ENCODE measurements at regions not wholly inside any gene's neighbourhood (a gene's known extent, or its start where the extent isn't known, plus 50 kb on each side); places are given as distances from the start of the nearest gene placed in this dataset.
"Not testable (repeated sequence)": the region's sequence is repeated elsewhere in the genome, so short reads cannot be mapped to it uniquely, and the experiment has no call there.

GRCh38 chr5:44987026-44987425 is 178.3 kb downstream of the MRPS30 start:
- Histone ChIP-seq H3K27me3 (replicated peaks in 2 of 5; ENCODE audit: control insufficient read depth in 4 of 5, insufficient read depth in 5 of 5, low read length in 4 of 5) (no peaks in the 10 kb centered on the region), H3K9me3 (ENCODE audit: control extremely low read depth in 1 of 5, control insufficient read depth in 4 of 5, insufficient read depth in 2 of 5, low read depth in 1 of 5, low read length in 4 of 5) (peaks cover 2 to 35% (median 7%) of the 10 kb centered on the region in 5 experiments), H3K4me3 (ENCODE audit: control insufficient read depth in 1 of 7, extremely low read depth in 1 of 7, insufficient read depth in 4 of 7, low read depth in 2 of 7, low read length in 6 of 7) (no peak overlapping the region), H3K36me3 (ENCODE audit: control insufficient read depth in 4 of 4, insufficient read depth in 4 of 4, low read length in 3 of 4) (no peaks in the 10 kb centered on the region), H3K27ac (ENCODE audit: insufficient read depth in 1 of 2, low read depth in 1 of 2, low read length in 2 of 2, poor library complexity in 1 of 2, severe bottlenecking in 2 of 2) (no peak overlapping the region), H3K4me1 (ENCODE audit: control extremely low read depth in 1 of 4, control insufficient read depth in 4 of 4, insufficient read depth in 4 of 4, low read length in 3 of 4) (no peaks in the 10 kb centered on the region)
- ChIA-PET POLR2A (no interaction called here), CTCF (interaction anchor here (1.1 kb wide), 1 partner anchor 27 kb away, joined by 3 read pairs; no protein-coding TSS in a partner anchor)
- DNase-seq: no peak

- H3K9me3 ChIP-seq (ENCODE audit: control extremely low read depth in 1 of 5, control insufficient read depth in 4 of 5, insufficient read depth in 2 of 5, low read depth in 1 of 5, low read length in 4 of 5): peaks cover 0 to 14% (median 7%) of the 10 kb centered on the region in 5 experiments
- H3K27me3 ChIP-seq (replicated peaks in 2 of 5; ENCODE audit: control insufficient read depth in 4 of 5, insufficient read depth in 5 of 5, low read length in 4 of 5): no peaks in the 10 kb centered on the region
- H3K36me3 ChIP-seq (ENCODE audit: control insufficient read depth in 4 of 4, insufficient read depth in 4 of 4, low read length in 3 of 4): no peaks in the 10 kb centered on the region
- no peaks in the 10 kb centered on the region for H3K4me1 ChIP-seq (ENCODE audit: control extremely low read depth in 1 of 4, control insufficient read depth in 4 of 4, insufficient read depth in 4 of 4, low read length in 3 of 4)
- CTCF ChIA-PET: no interaction called here
- H3K4me3 ChIP-seq (ENCODE audit: control insufficient read depth in 1 of 7, extremely low read depth in 1 of 7, insufficient read depth in 4 of 7, low read depth in 2 of 7, low read length in 6 of 7): no peak overlapping the region
- POLR2A ChIA-PET: no interaction called here
- DNase-seq: no peak
- H3K27ac ChIP-seq (ENCODE audit: insufficient read depth in 1 of 2, low read depth in 1 of 2, low read length in 2 of 2, poor library complexity in 1 of 2, severe bottlenecking in 2 of 2): no peak overlapping the region
- 88% methylated on average over 2 of the region's 2 CpGs for WGBS (ENCODE audit: insufficient coverage)
These were observed 182.9 kb downstream of the MRPS30 start for GRCh38 chr5:44991693-44992092.

GRCh38 chr5:44993286-44993685 is 184.5 kb downstream of the MRPS30 start:
- Histone ChIP-seq H3K27me3 (replicated peaks in 2 of 5; ENCODE audit: control insufficient read depth in 4 of 5, insufficient read depth in 5 of 5, low read length in 4 of 5) (no peaks in the 10 kb centered on the region), H3K9me3 (ENCODE audit: control extremely low read depth in 1 of 5, control insufficient read depth in 4 of 5, insufficient read depth in 2 of 5, low read depth in 1 of 5, low read length in 4 of 5) (peaks cover 0 to 14% (median 7%) of the 10 kb centered on the region in 5 experiments), H3K4me1 (ENCODE audit: control extremely low read depth in 1 of 4, control insufficient read depth in 4 of 4, insufficient read depth in 4 of 4, low read length in 3 of 4) (no peaks in the 10 kb centered on the region), H3K4me3 (ENCODE audit: control insufficient read depth in 1 of 7, extremely low read depth in 1 of 7, insufficient read depth in 4 of 7, low read depth in 2 of 7, low read length in 6 of 7) (no peak overlapping the region), H3K36me3 (ENCODE audit: control insufficient read depth in 4 of 4, insufficient read depth in 4 of 4, low read length in 3 of 4) (no peaks in the 10 kb centered on the region), H3K27ac (ENCODE audit: insufficient read depth in 1 of 2, low read depth in 1 of 2, low read length in 2 of 2, poor library complexity in 1 of 2, severe bottlenecking in 2 of 2) (no peak overlapping the region)
- WGBS (ENCODE audit: insufficient coverage): no CpG with 5 or more reads among the region's 1 CpG
- DNase-seq: no peak
- POLR2A ChIA-PET: no interaction called here
- CTCF ChIA-PET: no interaction called here

- Histone ChIP-seq H3K4me1 (ENCODE audit: control extremely low read depth in 1 of 4, control insufficient read depth in 4 of 4, insufficient read depth in 4 of 4, low read length in 3 of 4) (no peaks in the 10 kb centered on the region), H3K27me3 (replicated peaks in 2 of 5; ENCODE audit: control insufficient read depth in 4 of 5, insufficient read depth in 5 of 5, low read length in 4 of 5) (no peaks in the 10 kb centered on the region), H3K4me3 (ENCODE audit: control insufficient read depth in 1 of 7, extremely low read depth in 1 of 7, insufficient read depth in 4 of 7, low read depth in 2 of 7, low read length in 6 of 7) (no peak overlapping the region), H3K27ac (ENCODE audit: insufficient read depth in 1 of 2, low read depth in 1 of 2, low read length in 2 of 2, poor library complexity in 1 of 2, severe bottlenecking in 2 of 2) (no peak overlapping the region), H3K36me3 (ENCODE audit: control insufficient read depth in 4 of 4, insufficient read depth in 4 of 4, low read length in 3 of 4) (no peaks in the 10 kb centered on the region), H3K9me3 (ENCODE audit: control extremely low read depth in 1 of 5, control insufficient read depth in 4 of 5, insufficient read depth in 2 of 5, low read depth in 1 of 5, low read length in 4 of 5) (no peaks in the 10 kb centered on the region)
- WGBS (ENCODE audit: insufficient coverage): no CpG with 5 or more reads among the region's 1 CpG
- no peak for DNase-seq
- CTCF ChIA-PET: no interaction called here
- POLR2A ChIA-PET: no interaction called here
These were observed 188.8 kb downstream of the MRPS30 start for GRCh38 chr5:44997506-44997905.

- H3K27me3 ChIP-seq (replicated peaks in 2 of 5; ENCODE audit: control insufficient read depth in 4 of 5, insufficient read depth in 5 of 5, low read length in 4 of 5); H3K4me1 ChIP-seq (ENCODE audit: control extremely low read depth in 1 of 4, control insufficient read depth in 4 of 4, insufficient read depth in 4 of 4, low read length in 3 of 4); DNase-seq; H3K9me3 ChIP-seq (ENCODE audit: control extremely low read depth in 1 of 5, control insufficient read depth in 4 of 5, insufficient read depth in 2 of 5, low read depth in 1 of 5, low read length in 4 of 5); H3K4me3 ChIP-seq (ENCODE audit: control insufficient read depth in 1 of 7, extremely low read depth in 1 of 7, insufficient read depth in 4 of 7, low read depth in 2 of 7, low read length in 6 of 7); H3K36me3 ChIP-seq (ENCODE audit: control insufficient read depth in 4 of 4, insufficient read depth in 4 of 4, low read length in 3 of 4); CTCF ChIA-PET; H3K27ac ChIP-seq (ENCODE audit: insufficient read depth in 1 of 2, low read depth in 1 of 2, low read length in 2 of 2, poor library complexity in 1 of 2, severe bottlenecking in 2 of 2); POLR2A ChIA-PET: not testable (repeated sequence)
- WGBS (ENCODE audit: insufficient coverage): 94% methylated on average over 6 of the region's 6 CpGs
These were observed 198.4 kb downstream of the MRPS30 start for GRCh38 chr5:45007102-45007501.

GRCh38 chr5:45017568-45017967 is 208.8 kb downstream of the MRPS30 start:
- H3K4me3 ChIP-seq (ENCODE audit: control insufficient read depth in 1 of 7, extremely low read depth in 1 of 7, insufficient read depth in 4 of 7, low read depth in 2 of 7, low read length in 6 of 7): no peak overlapping the region
- POLR2A ChIA-PET: no interaction called here
- no peaks in the 10 kb centered on the region for H3K36me3 ChIP-seq (ENCODE audit: control insufficient read depth in 4 of 4, insufficient read depth in 4 of 4, low read length in 3 of 4)
- H3K4me1 ChIP-seq (ENCODE audit: control extremely low read depth in 1 of 4, control insufficient read depth in 4 of 4, insufficient read depth in 4 of 4, low read length in 3 of 4): no peaks in the 10 kb centered on the region
- H3K9me3 ChIP-seq (ENCODE audit: control extremely low read depth in 1 of 5, control insufficient read depth in 4 of 5, insufficient read depth in 2 of 5, low read depth in 1 of 5, low read length in 4 of 5): no peaks in the 10 kb centered on the region
- H3K27ac ChIP-seq (ENCODE audit: insufficient read depth in 1 of 2, low read depth in 1 of 2, low read length in 2 of 2, poor library complexity in 1 of 2, severe bottlenecking in 2 of 2): no peak overlapping the region
- 100% methylated on average over 1 of the region's 4 CpGs for WGBS (ENCODE audit: insufficient coverage)
- no peak for DNase-seq
- CTCF ChIA-PET: no interaction called here
- H3K27me3 ChIP-seq (replicated peaks in 2 of 5; ENCODE audit: control insufficient read depth in 4 of 5, insufficient read depth in 5 of 5, low read length in 4 of 5): no peaks in the 10 kb centered on the region

GRCh38 chr5:45029553-45029952 is 220.8 kb downstream of the MRPS30 start:
- ChIA-PET CTCF (no interaction called here), POLR2A (no interaction called here)
- Histone ChIP-seq H3K9me3 (ENCODE audit: control extremely low read depth in 1 of 5, control insufficient read depth in 4 of 5, insufficient read depth in 2 of 5, low read depth in 1 of 5, low read length in 4 of 5) (no peaks in the 10 kb centered on the region), H3K4me3 (ENCODE audit: control insufficient read depth in 1 of 7, extremely low read depth in 1 of 7, insufficient read depth in 4 of 7, low read depth in 2 of 7, low read length in 6 of 7) (no peak overlapping the region), H3K4me1 (ENCODE audit: control extremely low read depth in 1 of 4, control insufficient read depth in 4 of 4, insufficient read depth in 4 of 4, low read length in 3 of 4) (no peaks in the 10 kb centered on the region), H3K36me3 (ENCODE audit: control insufficient read depth in 4 of 4, insufficient read depth in 4 of 4, low read length in 3 of 4) (no peaks in the 10 kb centered on the region), H3K27ac (ENCODE audit: insufficient read depth in 1 of 2, low read depth in 1 of 2, low read length in 2 of 2, poor library complexity in 1 of 2, severe bottlenecking in 2 of 2) (no peak overlapping the region), H3K27me3 (replicated peaks in 2 of 5; ENCODE audit: control insufficient read depth in 4 of 5, insufficient read depth in 5 of 5, low read length in 4 of 5) (no peaks in the 10 kb centered on the region)
- no peak for DNase-seq
- WGBS (ENCODE audit: insufficient coverage): 80% methylated on average over 1 of the region's 2 CpGs
